Activated naive CD4-positive, alpha-beta T cell treated with anti-CD3 and anti-CD28 coated beads, Interleukin-2, amount 50 U/mL, for 24 hours (primary cell): ENCODE measurements at regions not wholly inside any gene's neighbourhood (a gene's known extent, or its start where the extent isn't known, plus 50 kb on each side); places are given as distances from the start of the nearest gene placed in this dataset.

Experiments used
- H3K27ac Mint-ChIP-seq: one replicate; pipeline ENCODE4 v1.8.0; 2021; ENCODE audit warnings: mild to moderate bottlenecking, mixed read lengths
- H3K27me3 Mint-ChIP-seq: one replicate; pipeline ENCODE4 v1.8.0; 2021; ENCODE audit warnings: mixed read lengths
- H3K36me3 Mint-ChIP-seq: one replicate; pipeline ENCODE4 v1.8.0; 2021; ENCODE audit warnings: mixed read lengths
- H3K4me1 Mint-ChIP-seq: one replicate; pipeline ENCODE4 v1.8.0; 2021; ENCODE audit warnings: mixed read lengths
- H3K4me3 Mint-ChIP-seq: one replicate; pipeline ENCODE4 v1.8.0; 2021; ENCODE audit warnings: mild to moderate bottlenecking, mixed read lengths
- H3K9me3 Mint-ChIP-seq: one replicate; pipeline ENCODE4 v1.8.0; 2021; ENCODE audit warnings: mixed read lengths

- H3K27ac Mint-ChIP-seq: no peak overlapping the region
- H3K4me1 Mint-ChIP-seq: no peaks in the 10 kb centered on the region
- peaks cover 3% of the 10 kb centered on the region for H3K27me3 Mint-ChIP-seq
Measured at GRCh38 chr22:48594016-48594756, 1233.5 kb downstream of the BRD1 start.

GRCh38 chr22:48593551-48593950 lies 1234.1 kb downstream of the BRD1 start:
- H3K9me3 Mint-ChIP-seq: no peaks in the 10 kb centered on the region
- no peaks in the 10 kb centered on the region for H3K36me3 Mint-ChIP-seq
- H3K27ac Mint-ChIP-seq: no peak overlapping the region
- no peak overlapping the region for H3K4me3 Mint-ChIP-seq
- H3K27me3 Mint-ChIP-seq: peaks cover 3% of the 10 kb centered on the region
- no peaks in the 10 kb centered on the region for H3K4me1 Mint-ChIP-seq

More at GRCh38 chr22:48594016-48594756, 1233.5 kb downstream of the BRD1 start:
- Mint-ChIP-seq H3K36me3 (no peaks in the 10 kb centered on the region), H3K4me3 (no peak overlapping the region), H3K9me3 (no peaks in the 10 kb centered on the region)

GRCh38 chr22:48592931-48593330 lies 1234.7 kb downstream of the BRD1 start:
- no peaks in the 10 kb centered on the region for H3K4me1 Mint-ChIP-seq
- no peaks in the 10 kb centered on the region for H3K9me3 Mint-ChIP-seq
- H3K27me3 Mint-ChIP-seq: peaks cover 3% of the 10 kb centered on the region
- no peak overlapping the region for H3K27ac Mint-ChIP-seq
- H3K4me3 Mint-ChIP-seq: no peak overlapping the region
- no peaks in the 10 kb centered on the region for H3K36me3 Mint-ChIP-seq

- H3K36me3 Mint-ChIP-seq: no peaks in the 10 kb centered on the region
- no peaks in the 10 kb centered on the region for H3K9me3 Mint-ChIP-seq
- no peak overlapping the region for H3K4me3 Mint-ChIP-seq
- H3K27me3 Mint-ChIP-seq: peaks cover 3% of the 10 kb centered on the region
- no peaks in the 10 kb centered on the region for H3K4me1 Mint-ChIP-seq
- no peak overlapping the region for H3K27ac Mint-ChIP-seq
Measured at GRCh38 chr22:48592488-48592887, 1235.2 kb downstream of the BRD1 start.

GRCh38 chr22:48592066-48592345 lies 1235.7 kb downstream of the BRD1 start:
- Mint-ChIP-seq H3K9me3 (no peaks in the 10 kb centered on the region), H3K36me3 (no peaks in the 10 kb centered on the region), H3K27me3 (peaks cover 3% of the 10 kb centered on the region), H3K4me1 (no peaks in the 10 kb centered on the region), H3K4me3 (no peak overlapping the region), H3K27ac (no peak overlapping the region)

- Mint-ChIP-seq H3K4me1 (no peaks in the 10 kb centered on the region), H3K27me3 (peaks cover 3% of the 10 kb centered on the region), H3K27ac (no peak overlapping the region), H3K36me3 (no peaks in the 10 kb centered on the region), H3K9me3 (no peaks in the 10 kb centered on the region), H3K4me3 (no peak overlapping the region)
Measured at GRCh38 chr22:48591286-48592065, 1236.2 kb downstream of the BRD1 start.

GRCh38 chr22:48589901-48590300 lies 1237.8 kb downstream of the BRD1 start:
- Mint-ChIP-seq H3K4me3 (no peak overlapping the region), H3K36me3 (no peaks in the 10 kb centered on the region), H3K4me1 (no peaks in the 10 kb centered on the region), H3K27ac (no peak overlapping the region), H3K27me3 (peaks cover 3% of the 10 kb centered on the region), H3K9me3 (no peaks in the 10 kb centered on the region)

- Mint-ChIP-seq H3K4me1 (no peaks in the 10 kb centered on the region), H3K27me3 (peaks cover 3% of the 10 kb centered on the region), H3K9me3 (no peaks in the 10 kb centered on the region), H3K36me3 (no peaks in the 10 kb centered on the region), H3K4me3 (no peak overlapping the region), H3K27ac (no peak overlapping the region)
Measured at GRCh38 chr22:48588878-48589450, 1238.7 kb downstream of the BRD1 start.

- Mint-ChIP-seq H3K4me1 (no peaks in the 10 kb centered on the region), H3K27ac (no peak overlapping the region), H3K4me3 (no peak overlapping the region), H3K9me3 (no peaks in the 10 kb centered on the region), H3K27me3 (peaks cover 3% of the 10 kb centered on the region), H3K36me3 (no peaks in the 10 kb centered on the region)
Measured at GRCh38 chr22:48588151-48588877, 1239.4 kb downstream of the BRD1 start.

GRCh38 chr22:48587236-48587865 lies 1240.3 kb downstream of the BRD1 start:
- H3K4me1 Mint-ChIP-seq: no peaks in the 10 kb centered on the region
- H3K4me3 Mint-ChIP-seq: no peak overlapping the region
- no peaks in the 10 kb centered on the region for H3K36me3 Mint-ChIP-seq
- peaks cover 3% of the 10 kb centered on the region for H3K27me3 Mint-ChIP-seq
- no peaks in the 10 kb centered on the region for H3K9me3 Mint-ChIP-seq
- no peak overlapping the region for H3K27ac Mint-ChIP-seq

GRCh38 chr22:48586799-48587185 lies 1240.9 kb downstream of the BRD1 start:
- Mint-ChIP-seq H3K27me3 (peaks cover 3% of the 10 kb centered on the region), H3K4me1 (no peaks in the 10 kb centered on the region), H3K36me3 (no peaks in the 10 kb centered on the region), H3K4me3 (no peak overlapping the region), H3K27ac (no peak overlapping the region), H3K9me3 (no peaks in the 10 kb centered on the region)

- Mint-ChIP-seq H3K27me3 (peaks cover 3% of the 10 kb centered on the region), H3K4me1 (no peaks in the 10 kb centered on the region)
Measured at GRCh38 chr22:48585916-48586798, 1241.5 kb downstream of the BRD1 start.

GRCh38 chr22:48584170-48584569 lies 1243.5 kb downstream of the BRD1 start:
- H3K9me3 Mint-ChIP-seq: no peaks in the 10 kb centered on the region

More at GRCh38 chr22:48585916-48586798, 1241.5 kb downstream of the BRD1 start:
- H3K9me3 Mint-ChIP-seq: no peaks in the 10 kb centered on the region
- no peaks in the 10 kb centered on the region for H3K36me3 Mint-ChIP-seq
- no peak overlapping the region for H3K4me3 Mint-ChIP-seq
- no peak overlapping the region for H3K27ac Mint-ChIP-seq

GRCh38 chr22:48581796-48582469 lies 1245.7 kb downstream of the BRD1 start:
- no peaks in the 10 kb centered on the region for H3K4me1 Mint-ChIP-seq
- H3K4me3 Mint-ChIP-seq: no peak overlapping the region
- no peaks in the 10 kb centered on the region for H3K9me3 Mint-ChIP-seq
- H3K36me3 Mint-ChIP-seq: no peaks in the 10 kb centered on the region
- H3K27ac Mint-ChIP-seq: no peak overlapping the region
- H3K27me3 Mint-ChIP-seq: peaks cover 10% of the 10 kb centered on the region

More at GRCh38 chr22:48584170-48584569, 1243.5 kb downstream of the BRD1 start:
- H3K36me3 Mint-ChIP-seq: no peaks in the 10 kb centered on the region
- no peak overlapping the region for H3K27ac Mint-ChIP-seq
- H3K4me1 Mint-ChIP-seq: no peaks in the 10 kb centered on the region
- no peak overlapping the region for H3K4me3 Mint-ChIP-seq
- H3K27me3 Mint-ChIP-seq: peaks cover 2% of the 10 kb centered on the region
